NCI-H1694 (cell line): ENCODE measurements at regions not wholly inside any gene's neighbourhood (a gene's known extent, or its start where the extent isn't known, plus 50 kb on each side); places are given as distances from the start of the nearest gene placed in this dataset.

Source experiments
- DNase-seq: peaks from one replicate; lab custom pipeline; 2025; lab: John Stamatoyannopoulos, UW

GRCh38 chr12:88638966-88639760, 58.9 kb upstream of the KITLG start:
- DNase-seq = no peak

GRCh38 chr12:88638388-88638787, 58.1 kb upstream of the KITLG start:
- DNase-seq = no peak

- no peak for DNase-seq
Observed at GRCh38 chr12:88634008-88634407, 53.7 kb upstream of the KITLG start.

- no peak for DNase-seq
Observed at GRCh38 chr12:88633312-88633711, 53.0 kb upstream of the KITLG start.

- DNase-seq = no peak
Observed at GRCh38 chr12:88630561-88630960, 50.3 kb upstream of the KITLG start.
